ENCODE measurements at regions not wholly inside any gene's neighbourhood (a gene's known extent, or its start where the extent isn't known, plus 50 kb on each side); places are given as distances from the start of the nearest gene placed in this dataset.

DNA sequence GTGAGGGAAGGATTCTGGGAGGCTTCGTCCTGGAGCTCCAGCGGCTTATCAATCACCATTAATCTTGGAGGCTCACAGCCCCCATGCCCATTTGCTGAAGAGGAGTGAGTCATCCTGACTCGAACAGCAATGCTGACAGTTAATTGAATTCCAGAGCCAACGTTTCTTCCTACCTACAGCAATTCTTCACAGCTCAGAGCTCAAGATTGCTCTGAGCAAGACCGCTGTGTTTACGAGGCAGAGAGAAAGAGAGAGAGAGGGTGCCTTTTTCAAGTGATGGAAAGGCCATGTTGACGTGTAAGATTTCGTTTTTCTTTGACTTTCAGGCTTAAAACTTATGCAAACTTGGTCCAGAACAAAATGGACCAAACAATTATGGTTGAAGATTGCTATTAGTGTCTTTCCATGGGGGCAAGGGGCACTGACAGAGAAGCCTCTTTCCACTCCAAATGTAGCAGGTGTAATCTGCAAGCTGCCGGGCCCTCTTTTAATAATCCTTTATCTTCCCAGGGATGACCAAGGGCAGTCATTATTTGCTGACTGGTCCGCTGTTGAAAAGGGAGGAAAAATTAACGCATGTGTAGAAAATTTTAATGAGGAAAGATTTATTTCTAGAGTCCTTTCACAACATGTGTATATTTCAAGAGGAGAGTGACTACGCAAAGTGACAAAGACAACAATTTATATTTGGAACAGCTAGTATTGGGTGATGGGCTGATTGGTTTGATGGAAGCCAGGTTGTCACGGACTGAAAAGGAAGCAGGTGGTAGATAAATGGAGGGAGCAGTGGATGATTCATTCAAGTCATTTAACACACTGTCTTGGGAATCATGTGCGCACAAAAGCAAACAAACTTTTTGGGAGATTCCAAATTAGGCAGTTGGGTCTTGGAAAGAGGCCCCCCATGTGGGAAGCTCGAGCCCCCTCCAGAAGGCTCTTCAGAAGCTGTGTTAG lies 136.1 kb upstream of the IRF2BP2 start:
- TF ChIP-seq, protein P1, sequence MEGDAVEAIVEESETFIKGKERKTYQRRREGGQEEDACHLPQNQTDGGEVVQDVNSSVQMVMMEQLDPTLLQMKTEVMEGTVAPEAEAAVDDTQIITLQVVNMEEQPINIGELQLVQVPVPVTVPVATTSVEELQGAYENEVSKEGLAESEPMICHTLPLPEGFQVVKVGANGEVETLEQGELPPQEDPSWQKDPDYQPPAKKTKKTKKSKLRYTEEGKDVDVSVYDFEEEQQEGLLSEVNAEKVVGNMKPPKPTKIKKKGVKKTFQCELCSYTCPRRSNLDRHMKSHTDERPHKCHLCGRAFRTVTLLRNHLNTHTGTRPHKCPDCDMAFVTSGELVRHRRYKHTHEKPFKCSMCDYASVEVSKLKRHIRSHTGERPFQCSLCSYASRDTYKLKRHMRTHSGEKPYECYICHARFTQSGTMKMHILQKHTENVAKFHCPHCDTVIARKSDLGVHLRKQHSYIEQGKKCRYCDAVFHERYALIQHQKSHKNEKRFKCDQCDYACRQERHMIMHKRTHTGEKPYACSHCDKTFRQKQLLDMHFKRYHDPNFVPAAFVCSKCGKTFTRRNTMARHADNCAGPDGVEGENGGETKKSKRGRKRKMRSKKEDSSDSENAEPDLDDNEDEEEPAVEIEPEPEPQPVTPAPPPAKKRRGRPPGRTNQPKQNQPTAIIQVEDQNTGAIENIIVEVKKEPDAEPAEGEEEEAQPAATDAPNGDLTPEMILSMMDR (optimal IDR thresholded peaks at IDR 0.05 in 1 of 3, IDR thresholded peaks at IDR 0.05 in 1 of 3, conservative IDR thresholded peaks at IDR 0.05 in 1 of 3; ENCODE audit: extremely low read depth in 1 of 3, insufficient read depth in 2 of 3, low read length in 3 of 3): no peak
- TF ChIP-seq EZH2 (IDR thresholded peaks at IDR 0.05; ENCODE audit: low read length): no peak
